OCI-M2 (cell line): ENCODE measurements at regions not wholly inside any gene's neighbourhood (a gene's known extent, or its start where the extent isn't known, plus 50 kb on each side); places are given as distances from the start of the nearest gene placed in this dataset.

Source experiments
- DNase-seq: peaks from one replicate; lab custom pipeline; 2025; ENCODE audit not compliant: unreplicated experiment; lab: John Stamatoyannopoulos, UW

DNA sequence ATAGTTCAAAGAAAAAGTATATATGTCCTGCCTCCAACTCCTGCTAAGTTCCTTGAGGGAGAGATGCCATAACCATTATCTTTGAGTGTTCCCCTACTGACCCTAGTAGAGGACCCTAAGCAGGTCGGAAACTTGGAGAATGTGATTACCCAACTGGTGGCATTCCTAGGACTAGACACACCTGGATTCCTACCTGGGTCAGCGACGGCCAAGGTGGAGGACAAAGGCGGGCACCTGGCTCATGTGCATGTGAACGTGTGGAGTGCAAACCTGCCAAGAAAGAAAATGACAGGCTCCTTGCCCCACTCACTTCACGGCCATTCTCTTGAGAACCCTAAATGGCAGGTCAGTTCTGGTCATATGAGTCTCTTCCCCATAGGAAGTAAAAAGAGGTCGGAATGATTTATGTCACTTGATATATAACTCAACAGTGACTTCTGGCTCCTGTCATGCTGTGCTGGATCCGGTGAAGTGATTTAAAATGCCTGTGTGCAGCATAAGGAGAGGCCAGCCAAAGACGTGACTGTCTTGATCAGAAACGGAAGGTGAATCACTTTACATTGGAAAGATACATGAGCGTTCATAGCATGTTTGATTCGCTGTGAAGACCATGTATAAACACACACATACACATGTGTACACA is 371.6 kb downstream of the EIPR1 start:
- DNase-seq = no peak

DNA sequence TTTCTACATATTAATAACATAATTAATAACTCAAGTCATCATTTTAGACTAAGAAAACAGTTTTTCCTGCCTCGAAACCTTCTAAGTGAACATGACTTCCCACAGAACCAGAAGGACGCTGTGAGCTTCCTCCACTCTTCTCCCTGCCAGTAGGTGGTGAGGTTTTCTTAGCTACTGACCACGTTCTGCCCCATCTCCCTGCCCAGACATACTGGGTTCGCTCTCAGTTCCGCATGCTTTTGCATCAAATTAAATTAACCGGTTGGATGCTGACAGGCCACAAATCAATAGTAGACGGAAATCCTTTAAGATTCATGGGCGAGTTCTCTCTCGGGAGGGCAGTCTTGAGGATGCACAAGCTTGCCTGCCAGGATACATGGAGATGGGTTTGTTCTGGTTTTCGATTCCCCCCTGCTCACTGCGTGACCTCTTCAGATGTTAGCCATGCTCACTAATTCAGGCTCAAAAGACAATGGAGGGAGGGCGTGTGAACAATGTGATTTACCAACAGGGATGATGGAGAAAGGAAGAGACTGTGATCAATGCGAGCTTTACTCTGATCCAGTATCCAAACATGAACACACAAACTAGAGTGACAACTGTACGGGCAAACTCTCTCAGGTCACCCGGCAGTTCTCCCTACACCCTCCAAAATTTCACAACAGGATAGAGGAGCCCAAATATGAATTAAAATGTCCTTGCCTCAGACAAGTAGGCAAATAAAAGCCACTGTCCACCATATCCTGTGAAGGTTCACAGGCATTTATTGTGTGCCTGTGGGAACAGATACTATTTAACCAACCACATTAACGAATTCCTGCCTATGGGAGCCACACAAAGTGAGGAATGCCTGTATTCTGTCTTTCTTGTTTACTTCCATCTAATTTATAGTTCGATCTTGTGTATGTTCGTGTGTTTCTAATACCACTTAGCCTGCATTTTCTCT is 375.7 kb downstream of the EIPR1 start:
- DNase-seq = no peak

DNA sequence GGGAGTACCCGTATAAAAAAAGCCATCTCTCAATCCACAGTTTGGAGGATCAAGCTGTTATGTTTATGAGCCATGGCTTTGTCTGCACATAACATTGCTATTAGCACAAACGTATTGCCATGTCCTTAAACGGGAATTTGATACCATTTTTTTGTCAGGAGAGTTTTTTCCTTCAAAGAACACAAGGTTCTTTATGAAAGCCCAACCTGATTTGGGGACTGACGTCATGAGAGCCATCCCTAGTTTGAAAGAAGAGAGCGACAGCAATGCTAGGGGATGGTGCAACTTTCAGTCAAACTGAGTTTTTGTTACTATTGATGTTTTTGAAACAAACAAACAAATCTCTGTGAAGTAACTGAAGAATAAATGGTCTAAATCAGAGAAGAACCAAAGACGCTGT is 376.6 kb downstream of the EIPR1 start:
- no peak for DNase-seq

DNA sequence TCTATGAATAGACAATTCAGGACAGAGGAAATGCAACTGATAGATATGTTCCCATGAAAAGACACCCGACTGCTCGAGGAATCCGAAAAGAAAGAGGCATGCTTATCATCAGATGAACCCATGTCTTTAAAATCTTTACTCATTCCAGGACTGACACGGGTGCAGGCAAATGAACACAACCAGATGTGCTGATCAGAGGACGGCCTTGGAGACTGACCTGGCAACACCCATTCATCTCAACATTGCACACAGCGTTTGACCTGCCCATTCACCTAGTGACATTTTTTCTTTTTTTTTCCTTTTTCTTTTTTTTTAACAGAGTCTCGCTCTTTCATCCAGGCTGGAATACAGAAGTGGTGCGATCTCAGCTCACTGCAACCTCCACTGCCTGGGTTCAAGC is 377.5 kb downstream of the EIPR1 start:
- no peak for DNase-seq

DNA sequence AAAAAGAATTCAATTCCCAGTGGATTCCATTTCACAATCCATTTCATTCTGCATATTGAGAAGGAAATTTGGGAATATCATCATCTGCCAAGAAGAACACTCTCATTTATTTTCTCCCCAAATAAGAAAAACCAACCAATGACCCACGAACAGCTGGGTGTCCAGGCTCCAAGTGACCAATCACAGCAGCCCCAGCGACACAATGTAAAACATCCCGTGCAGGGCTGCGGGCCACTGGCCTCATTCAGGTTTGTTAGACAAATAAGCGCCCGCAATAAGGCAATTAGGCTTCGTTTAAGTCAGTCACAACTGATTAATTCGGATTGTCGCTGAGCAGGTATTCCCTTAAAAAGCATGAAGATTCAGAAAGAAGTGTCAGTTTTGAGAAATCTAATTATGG is 378.6 kb downstream of the EIPR1 start:
- DNase-seq = no peak

DNA sequence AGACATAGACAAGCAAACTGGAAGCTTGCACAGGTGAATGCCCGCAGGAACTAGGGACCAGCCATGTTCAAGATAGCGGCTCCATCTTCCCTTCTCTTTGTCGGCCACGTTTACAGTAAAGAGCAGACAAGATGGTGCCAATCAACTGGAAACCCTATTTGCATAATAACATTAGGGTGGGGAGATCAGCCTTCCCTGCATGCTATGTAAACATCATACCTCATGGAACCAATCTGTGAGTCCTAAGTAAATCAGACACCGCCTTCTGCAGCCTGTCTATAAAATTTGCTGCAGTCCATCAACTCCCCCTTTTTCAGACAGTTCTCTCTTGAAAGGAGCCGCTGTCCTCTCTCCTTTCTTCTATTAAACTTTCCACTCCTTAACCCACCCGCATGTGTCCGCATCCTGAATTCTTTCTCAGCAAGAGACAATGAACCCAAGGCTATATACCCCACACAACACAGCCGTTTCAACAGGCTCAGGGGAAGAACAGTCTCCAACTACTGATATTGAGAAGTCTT is 384.4 kb downstream of the EIPR1 start:
- DNase-seq = no peak

DNA sequence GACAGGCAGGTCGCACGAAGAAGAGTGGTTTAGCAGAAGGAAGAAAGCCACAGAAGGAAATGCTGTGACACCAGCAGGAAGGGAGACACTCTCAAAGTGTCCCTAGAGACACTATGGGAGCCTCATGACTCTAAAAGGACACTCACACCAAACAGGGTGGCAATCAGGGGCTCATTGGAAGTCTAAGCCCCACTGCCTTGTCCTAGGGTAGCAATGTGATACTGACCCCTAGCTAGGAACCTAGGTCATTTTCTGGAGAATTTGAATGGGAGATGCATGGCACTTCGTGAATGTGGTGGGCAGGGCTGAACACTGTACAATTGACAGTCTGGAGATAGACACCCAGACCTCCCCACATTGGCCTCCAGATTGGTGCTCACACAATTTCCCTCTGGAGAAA is 385.0 kb downstream of the EIPR1 start:
- no peak for DNase-seq

DNA sequence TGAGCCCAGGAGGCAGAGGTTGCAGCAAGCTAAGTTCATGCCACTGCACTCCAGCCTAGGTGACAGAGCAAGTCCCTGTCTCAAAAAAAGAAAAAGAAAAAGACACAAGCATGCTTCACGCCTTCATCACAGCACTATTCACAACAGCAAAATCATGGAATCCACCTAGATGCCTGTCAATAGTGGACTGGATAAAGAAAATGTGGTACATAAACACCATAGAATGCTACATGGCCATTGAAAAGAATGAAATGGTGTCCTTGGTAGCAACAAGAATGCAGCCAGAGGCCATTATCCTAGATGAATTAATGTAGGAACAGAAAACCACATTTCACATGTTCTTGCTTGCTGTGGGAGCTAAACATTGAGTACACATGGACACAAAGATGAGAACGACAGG is 392.6 kb downstream of the EIPR1 start:
- no peak for DNase-seq

DNA sequence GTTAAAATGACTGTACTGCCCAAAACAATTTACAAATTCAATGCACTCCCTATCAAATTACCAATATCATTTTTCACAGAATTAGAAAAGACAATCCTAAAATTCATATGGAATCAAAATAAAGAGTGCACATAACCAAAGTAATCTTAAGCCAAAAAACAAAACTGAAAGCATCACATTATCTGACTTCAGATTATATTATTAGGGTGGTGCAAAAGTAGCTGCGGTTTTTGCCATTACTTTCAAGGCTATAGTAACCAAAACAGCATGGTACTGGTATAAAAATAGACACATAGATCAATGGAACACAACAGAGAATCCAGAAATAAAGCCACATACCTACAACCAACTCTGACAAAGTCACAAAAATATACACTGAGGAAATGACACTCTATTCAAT is 396.6 kb downstream of the EIPR1 start:
- DNase-seq = no peak

DNA sequence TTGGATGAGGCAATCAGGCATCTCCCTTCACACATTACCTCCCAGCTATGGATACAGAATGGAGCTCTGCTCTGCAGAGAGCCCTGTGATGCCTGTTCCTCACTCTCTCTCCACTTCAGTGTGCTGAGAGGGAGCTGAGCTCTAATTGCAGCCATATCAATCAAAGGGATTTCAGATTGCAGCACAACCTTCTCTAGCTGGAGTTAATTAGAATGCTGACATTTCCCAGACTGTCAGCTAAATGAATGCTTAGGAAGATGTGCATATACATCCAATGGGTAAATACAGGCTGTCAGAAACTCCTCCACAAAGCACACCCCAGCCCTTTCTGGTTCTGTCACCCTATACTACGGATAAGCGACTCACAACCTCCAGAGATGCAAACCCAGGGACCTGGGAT is 402.6 kb downstream of the EIPR1 start:
- no peak for DNase-seq

DNA sequence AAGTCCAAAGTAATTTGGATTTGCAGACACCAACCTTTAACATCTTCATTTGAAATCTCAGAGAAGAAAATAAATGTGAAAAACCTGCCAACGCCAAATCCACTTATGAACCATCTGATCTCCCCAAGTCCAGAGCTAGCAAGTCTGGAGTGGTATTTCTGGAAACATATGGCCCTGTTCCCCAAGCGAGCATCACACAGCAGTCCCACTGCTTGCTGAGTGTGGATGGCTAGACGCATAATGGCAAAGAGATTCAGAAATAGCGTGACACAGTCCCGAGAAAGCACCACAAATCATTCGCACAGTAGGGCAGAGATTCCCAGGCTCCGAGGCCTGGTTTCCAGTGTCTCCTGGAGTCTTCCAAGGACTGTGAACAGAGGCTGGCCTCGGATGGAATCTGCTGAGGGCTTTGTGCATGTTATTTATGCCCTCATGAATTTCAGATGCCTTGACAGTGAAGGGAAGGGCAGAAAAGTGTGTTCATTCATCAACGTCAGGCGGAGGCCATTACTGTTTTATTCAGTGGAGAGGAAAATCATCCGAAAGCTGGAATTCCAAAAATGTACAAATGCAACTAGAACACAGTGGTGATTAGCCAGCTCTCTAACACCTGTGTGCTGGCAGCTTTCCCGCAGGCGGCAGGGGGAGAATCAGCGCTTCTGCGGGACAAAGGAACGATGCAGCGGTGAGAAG is 417.0 kb downstream of the EIPR1 start:
- no peak for DNase-seq

DNA sequence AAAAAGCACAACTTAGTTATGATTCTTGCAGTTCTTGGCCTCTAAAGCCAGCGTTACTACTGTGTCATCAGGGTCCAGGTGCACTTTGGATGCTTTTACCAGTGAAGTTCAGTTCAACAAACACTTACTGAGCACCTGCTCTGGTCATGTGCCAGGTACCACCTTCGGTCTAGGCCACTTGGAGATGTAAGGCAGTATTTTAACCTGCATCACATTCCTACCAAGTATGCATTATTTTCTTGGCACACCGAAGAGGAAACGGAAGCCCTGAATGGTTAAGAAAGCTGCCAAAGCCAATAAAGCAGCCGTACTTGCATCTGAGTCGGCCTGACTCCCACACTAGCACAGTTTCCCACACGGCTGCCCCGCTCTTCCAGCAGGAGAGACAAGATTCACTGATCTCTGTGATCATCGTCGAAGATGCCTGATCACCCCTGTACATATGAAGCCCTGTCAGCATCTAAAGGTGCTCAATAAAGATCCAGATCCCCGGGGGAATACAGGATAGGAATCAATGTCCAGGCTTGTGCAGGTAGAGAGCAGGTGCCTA is 427.1 kb downstream of the EIPR1 start:
- no peak for DNase-seq

DNA sequence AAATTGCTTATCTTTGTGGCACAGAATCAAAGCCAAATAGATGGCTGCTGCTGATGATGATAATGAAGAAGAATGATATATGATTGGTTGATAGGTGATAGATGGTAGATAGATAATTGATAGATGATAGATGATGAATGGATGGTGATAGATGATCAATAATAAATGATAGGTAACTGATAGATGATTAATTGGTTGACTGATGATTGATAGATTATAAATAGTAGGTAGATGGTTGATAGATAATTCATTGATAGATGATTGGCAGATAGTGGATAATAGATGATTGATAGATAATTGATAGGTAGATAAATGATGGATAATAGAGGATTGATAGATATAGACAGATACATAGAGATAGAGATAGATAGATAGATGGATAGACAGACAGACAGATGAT is 430.2 kb downstream of the EIPR1 start:
- no peak for DNase-seq

DNA sequence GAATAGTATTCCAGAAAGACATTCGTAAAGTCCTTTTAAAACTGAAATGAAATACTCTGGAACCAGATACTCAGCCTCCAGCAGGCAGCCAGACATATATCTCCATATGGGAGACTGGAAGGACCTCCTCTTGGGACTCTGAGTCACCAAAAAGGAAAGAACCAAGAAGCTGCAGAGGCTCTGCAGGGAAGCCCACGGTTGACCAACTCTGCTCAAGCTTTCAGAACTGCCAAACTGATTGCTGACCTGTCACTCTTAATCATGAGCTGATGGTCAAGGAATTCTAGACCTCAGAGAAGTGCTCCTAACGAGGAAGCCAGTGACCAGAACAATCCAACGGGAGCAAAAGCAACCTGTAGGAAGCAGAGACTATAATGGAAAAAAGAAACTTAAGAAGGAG is 434.7 kb downstream of the EIPR1 start:
- DNase-seq = no peak

DNA sequence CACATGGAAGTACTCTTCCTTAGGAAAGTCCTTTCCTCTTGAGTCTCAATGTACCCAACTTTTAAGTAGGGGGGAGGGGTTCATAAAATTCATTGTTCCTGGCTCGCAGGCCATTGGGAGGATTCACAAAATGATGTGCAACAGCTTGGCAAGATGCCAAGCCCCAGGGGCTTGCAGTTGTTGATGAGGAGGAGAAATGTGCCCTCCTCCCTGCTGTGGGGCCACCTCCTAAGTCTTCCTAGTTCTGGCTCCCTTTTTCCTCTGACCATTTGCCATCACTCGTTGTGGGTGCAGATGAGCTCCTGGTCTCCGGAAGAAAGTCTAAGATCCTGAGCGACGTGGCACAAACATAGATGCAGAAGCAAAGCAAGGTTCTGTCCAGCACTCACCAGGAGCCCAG is 435.4 kb downstream of the EIPR1 start:
- no peak for DNase-seq

DNA sequence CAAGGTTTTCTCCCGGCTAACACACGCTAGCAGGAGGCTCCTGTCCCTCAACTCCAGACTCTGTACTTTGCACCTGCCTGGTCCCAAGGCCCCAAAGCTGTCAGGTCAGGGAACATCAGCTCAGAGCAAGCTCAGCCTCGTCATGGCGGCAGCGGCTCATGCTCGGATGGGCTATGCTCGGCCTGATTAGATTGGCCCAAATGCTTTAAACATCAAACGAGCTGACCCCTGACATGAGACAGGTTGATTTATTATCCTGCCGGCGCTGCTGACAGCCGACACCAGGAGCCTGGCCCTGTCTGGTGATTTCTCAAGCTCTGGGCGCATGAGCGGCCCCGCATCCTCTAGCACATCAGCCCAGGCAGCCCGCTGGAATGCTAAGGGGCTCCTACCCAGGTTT is 436.4 kb downstream of the EIPR1 start:
- DNase-seq = no peak

DNA sequence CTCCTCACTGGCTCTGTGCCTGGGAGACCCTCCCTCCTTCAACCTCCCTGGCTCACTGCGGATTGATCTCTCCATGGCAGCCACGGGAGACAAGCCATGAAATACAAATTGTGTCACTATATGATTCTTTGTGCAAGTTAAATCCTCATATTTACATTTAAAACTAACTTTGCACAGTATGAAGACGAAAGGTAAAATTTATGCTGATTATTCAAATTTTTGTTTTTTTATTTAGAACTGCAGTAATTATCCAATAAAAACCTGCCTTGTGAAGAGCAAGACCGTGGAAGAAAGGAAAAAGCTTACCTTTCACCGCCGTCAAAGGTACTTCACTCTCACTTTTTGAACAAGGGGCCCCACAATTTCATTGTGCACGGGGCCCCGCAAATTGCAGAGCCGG is 436.9 kb downstream of the EIPR1 start:
- DNase-seq = no peak

DNA sequence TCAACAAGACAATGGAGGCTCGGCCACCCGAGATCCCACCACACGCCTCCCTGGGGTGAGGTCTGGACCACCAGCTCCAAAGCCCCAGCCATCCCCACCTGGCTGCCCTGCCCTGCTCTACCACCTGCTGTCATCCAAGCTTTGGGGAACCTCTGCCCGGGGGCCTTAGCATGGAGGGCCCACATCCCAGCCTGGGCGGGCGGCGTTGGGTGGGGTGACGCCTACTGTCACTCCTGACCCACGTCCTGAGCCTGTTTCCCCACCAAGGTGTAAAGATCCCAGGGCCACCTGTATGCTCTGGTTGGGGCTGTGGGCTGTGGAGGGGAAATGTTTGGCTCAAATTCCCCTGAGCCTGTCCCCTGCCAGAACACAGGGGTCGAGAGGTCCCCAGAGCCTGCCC is 437.6 kb downstream of the EIPR1 start:
- DNase-seq = no peak

DNA sequence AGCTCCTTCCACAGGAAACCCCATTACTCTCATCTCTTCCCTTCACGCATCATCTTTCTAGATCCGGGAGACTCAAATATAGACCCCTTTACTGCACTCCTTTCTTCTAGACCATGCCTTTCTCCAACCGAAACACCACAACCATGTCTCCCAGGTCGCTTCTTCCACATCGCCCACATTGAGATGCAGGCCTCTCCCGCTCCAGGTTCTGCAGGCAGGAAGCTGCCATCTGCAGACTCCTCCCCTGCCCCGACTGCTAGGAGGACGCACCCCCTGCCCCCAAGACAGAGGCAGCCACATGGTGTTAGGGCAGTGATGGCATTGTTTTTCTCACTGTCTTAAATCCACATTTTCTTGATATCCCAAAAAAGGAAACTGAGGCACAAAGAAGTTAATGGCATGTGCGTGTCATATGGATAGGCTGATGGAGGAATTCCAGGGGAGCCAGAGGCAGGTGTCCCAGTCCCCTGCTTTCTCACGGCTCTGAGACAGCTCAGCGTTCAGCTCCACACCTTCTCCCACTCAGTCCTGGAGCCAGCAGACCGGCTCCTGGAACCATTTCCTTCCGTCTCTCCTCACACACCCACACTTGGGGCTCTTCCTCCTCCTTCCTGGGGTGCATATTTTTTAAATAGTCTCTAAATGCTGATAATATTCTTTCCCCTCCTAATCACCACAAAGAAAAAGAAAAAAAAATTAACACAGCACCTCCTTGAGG is 438.4 kb downstream of the EIPR1 start:
- no peak for DNase-seq

DNA sequence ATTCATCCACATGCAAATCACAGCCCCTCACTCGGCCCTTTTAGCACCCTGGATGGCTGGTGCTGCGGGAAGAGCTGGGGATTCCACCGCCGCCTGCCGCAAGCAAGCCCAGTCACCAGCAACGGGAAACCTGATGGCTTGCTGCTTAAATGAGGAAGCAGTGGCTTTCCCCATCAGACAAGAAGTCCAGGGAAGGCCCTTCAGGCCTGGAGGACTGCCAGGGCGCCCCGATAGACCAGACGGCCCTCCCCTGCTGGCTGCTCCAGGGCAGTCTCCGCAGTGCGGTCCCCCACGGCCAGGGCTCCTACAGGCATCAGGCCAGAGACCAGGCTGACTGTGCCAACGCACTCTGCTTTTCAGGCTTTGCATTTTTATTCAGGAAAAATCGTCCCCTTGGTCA is 439.1 kb downstream of the EIPR1 start:
- no peak for DNase-seq
